HG03354 (cell line): ENCODE measurements at regions not wholly inside any gene's neighbourhood (a gene's known extent, or its start where the extent isn't known, plus 50 kb on each side); places are given as distances from the start of the nearest gene placed in this dataset.
"Not testable (repeated sequence)": the region's sequence is repeated elsewhere in the genome, so short reads cannot be mapped to it uniquely, and the experiment has no call there.

Source experiments
- ATAC-seq: cut with Tn5 transposase; IDR thresholded peaks from one replicate; pipeline ENCODE4 v1.9.1; 2021; ENCODE audit warnings: mild to moderate bottlenecking; ENCODE audit not compliant: unreplicated experiment, poor library complexity, severe bottlenecking

DNA sequence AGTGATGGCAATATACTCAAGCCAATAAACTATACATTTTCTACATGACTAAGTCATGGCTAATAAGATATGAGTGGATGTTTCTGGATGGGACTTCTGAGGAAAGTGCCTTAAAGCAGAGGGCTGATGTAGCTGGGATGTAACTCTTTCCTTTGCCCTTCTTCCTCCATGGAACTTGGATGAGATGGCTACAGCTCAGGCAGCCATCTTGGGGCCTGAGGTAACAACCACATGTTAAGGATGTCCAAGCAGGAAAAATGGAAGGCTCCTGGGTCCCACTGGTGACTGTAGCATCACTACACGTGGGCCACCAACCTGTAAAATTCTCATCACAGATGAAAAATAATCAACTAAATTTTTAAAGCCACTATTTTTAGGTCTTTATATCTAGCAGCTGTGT is 54.4 kb upstream of the GRIP1 start:
- ATAC-seq = no peak

DNA sequence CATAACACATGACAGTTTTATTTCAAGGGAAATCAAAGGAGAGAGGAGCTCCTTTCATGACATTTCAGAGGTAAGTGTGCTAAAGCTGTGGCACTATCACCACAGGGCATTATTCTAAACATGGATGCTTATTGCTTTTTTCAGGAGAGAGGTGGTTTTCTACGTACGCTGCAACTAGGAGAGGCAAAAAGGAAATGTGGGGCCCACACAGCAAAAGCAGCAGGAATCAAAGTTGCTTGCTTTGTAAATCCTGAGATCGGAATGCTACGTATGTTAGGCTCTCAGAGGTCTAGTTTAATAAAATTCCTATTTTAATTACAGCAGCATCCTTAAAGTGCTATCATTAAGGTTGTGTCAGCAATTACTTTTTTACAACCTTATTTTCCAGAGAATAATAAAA is 55.0 kb upstream of the GRIP1 start:
- no peak for ATAC-seq

DNA sequence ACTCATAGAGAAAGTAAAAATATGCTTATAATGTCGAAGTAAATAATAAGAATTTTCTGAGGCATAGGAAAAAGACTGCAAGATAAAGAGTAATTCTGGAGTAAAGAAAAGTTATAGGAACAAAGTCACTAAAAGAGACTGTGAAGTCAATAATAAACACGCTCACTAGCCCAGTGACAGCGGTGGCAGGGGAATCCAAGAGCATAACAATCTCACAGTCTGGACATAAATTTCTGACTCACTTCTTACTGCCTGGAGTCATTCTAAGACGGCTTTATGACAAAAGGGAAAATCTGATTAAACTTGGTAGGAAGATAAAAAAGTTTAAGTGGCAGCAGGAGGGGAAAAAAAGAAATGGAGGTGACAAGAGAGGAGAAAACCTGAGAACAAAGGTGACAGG is 56.4 kb upstream of the GRIP1 start:
- ATAC-seq = no peak

DNA sequence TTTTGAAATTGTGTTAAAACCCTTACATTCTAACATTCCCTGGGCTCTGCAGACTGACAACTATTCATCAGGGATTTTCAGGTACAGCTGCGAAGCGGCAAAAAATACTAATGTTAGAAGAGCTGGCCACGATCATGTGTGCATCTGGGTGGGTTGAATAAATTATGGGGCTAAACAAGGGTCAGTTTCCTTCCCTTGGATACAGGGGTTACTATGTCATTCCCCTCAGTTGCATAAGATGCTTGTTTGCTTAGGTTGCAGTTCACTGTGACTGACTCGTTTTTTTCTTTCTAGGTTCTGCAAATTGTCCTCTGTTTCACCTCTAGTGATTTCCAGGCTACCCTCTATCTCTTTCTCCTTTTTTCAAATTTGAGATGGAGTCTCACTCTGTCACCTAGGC is 58.1 kb upstream of the GRIP1 start:
- no peak for ATAC-seq

DNA sequence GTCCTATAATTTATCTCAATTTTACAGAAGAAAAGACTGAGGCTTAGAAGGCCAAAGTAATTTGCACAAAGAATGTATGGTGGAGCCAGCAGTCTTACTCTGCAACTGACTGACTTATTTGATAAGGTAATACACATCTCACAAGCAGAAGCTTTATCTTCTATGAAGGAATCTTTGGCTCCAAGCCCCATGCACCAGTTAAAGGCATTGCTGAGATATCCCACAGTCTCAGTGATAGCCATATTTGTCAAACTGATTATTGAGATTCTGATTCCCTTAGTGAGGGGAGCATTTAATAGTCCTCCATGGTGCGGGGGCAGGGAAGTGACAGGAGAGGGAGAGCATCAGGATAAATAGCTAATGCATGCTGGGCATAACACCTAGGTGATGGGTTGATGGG is 60.4 kb upstream of the GRIP1 start:
- ATAC-seq = no peak

DNA sequence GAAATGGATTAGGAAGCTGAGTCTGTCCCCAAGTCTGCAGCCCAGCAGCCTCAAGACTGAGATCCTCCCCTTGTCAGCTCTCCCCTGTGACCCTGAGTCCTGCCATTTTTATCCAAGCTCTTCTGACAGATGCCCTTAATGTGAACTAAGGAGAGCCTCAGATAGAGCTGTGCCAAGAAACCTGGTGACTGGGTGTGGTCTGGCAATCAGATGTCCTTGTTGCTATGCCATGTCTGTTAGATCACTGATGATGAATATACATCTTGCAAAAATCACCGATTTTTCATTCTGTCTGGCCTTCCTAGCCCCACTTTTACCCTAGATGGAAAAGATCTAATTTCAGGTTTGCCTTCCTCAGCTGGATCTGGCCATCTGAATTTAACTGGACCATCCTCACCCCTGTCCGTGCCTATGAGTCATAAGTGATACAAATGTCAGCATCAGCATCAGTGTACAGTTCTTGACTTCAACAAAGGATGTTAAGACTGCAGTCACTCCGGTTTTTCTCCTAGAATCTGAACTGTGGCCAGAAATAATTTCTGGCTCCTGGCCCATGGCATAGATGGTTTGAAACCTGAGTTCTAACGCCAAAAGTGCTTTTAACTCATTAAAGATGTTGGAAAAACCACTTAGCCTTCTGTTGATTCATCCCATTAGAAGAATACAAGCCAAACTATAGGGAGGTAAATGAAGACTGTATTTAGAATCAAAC is 61.2 kb upstream of the GRIP1 start:
- no peak for ATAC-seq

DNA sequence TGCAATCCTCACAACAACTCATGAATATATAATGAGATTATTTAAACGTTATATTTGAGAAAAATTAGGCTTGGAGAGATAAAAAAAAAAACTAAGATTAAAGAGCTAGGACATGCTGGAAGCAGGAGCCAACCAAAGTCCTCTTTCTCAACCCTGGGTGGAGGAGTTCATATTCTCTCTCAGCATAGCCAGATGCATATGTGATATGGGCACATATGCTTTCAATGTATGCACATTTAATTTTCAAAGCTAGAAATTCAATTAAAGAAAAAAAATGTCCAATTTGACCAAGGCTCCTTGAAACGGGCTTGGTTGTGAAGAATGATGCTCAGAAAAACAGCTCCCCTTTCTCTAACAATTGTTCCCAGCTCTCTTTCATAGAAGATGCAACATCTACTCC is 61.9 kb upstream of the GRIP1 start:
- no peak for ATAC-seq

DNA sequence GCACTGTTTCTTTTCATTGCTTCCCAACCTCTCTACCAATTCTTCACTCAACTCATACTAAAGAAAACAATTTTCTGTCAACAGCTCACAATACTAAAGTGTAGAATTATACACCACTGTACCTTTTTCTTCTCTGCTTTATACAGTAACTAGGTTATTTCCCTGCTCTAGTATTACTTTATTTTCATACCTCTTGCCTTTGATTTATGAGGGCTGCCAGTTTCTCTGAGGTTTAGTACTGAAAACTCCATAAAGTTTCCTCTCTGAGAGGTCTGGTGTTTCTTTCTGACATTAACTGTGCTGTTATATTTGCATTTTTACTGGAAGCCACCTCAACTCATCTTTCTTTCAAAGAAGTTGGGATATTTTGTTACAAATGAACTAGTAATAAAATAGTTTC is 63.0 kb upstream of the GRIP1 start:
- no peak for ATAC-seq

DNA sequence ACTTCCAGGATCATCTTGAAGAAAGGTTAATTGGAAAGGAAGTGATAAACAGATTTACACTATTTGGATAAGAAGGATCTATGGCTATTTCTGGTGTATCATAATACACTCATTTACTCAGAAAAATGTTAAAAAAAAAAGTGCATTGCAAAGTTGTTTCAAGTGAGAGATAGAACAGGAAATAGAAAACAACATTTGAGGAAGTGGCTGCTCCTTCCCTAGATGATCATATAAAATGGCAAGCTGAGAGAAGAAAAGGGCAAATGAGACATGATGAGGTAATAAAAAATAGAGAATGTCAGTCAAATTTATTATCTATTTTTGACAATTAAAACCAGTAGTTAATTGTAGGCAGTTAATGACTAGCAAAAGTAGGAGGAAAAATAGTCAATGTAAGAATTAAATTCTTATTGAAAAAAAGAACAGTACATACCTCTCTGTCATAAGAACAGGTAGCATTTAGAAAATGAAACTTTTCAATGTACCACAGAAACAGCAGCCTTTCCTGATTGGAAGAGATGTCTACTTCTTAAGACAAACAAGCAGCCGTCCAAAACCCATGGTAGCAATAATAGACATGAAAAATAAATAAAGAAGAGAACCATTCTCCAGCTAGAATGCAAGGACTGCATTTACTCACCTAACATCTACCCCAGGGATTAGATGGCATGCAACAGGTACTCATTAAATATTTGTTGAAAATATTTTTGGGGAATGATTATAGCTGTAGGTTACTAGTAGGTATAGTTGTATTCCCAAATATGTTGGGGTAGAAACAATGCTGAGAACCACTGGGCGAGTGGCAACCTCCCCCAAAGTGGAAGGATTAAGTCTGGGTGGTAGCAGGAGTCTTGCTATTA is 63.9 kb upstream of the GRIP1 start:
- ATAC-seq = no peak

DNA sequence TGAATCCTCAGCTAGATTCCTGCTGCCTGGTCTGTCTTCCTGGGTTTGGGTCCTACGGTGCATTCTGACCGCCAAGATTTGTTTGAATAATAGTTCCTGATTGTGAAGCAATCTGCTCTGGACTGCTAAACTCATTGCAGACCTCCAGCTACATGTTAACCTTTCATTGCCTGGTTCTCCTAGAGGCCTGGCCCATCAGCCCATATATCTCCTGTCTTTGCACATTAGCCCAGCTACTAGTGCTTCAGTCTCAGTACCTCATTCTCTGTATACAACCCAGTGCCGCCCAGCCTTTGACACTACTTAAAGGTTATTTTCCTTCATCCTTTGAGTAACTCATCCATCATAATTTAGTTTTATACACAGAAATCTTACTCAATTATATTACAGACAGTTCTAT is 65.6 kb upstream of the GRIP1 start:
- no peak for ATAC-seq

DNA sequence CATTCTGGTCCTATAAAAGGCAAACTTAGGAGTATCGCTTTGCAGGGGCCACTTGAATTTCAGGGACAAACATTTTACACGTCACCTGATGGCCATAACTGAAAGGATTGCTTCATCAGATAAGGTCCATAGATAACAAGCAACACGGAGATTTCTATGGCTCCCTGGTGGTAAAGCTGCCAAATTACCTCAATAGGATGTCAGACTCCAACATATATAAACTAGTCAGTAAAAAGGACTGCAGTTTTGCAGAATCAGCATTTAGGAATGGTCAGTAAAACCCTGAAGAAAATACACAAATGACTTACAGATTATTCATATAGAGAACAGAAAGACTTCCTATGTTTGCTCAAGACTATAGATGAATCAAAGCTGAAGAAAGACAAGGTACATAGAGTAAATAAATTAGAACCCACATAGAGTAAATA is 66.1 kb upstream of the GRIP1 start:
- no peak for ATAC-seq

DNA sequence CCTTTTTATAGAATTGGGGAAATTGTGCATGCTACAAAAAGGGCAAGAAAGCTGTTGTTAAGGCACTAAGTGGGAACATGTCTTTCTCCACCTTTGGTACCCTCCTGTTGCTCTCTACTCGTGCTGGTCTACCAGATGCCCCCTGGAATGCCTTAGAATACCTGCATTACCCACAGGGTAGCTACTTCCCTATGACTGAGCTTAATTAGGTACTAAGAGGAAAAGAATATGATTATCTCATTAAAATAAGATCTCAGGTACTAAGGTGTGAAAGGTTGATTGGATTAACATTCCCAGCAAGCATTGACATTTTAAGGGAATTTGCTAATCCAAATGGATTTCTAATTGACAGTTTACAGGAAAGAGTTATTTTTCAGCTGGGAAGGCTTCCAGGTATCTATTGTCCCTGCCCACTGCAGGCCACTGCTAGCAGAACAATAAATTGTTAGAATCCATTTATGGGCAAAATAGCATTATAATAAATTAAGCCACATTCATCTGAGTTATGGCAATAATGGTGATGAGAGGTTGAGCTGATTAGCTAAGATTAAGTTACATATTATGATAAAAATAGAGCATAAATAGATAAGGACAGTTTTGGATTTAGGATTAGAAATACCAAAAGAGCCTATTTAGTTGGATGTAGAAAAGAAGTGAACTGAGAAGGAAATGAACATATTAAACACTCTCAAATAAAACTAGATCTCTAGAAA is 67.8 kb upstream of the GRIP1 start:
- ATAC-seq = no peak

DNA sequence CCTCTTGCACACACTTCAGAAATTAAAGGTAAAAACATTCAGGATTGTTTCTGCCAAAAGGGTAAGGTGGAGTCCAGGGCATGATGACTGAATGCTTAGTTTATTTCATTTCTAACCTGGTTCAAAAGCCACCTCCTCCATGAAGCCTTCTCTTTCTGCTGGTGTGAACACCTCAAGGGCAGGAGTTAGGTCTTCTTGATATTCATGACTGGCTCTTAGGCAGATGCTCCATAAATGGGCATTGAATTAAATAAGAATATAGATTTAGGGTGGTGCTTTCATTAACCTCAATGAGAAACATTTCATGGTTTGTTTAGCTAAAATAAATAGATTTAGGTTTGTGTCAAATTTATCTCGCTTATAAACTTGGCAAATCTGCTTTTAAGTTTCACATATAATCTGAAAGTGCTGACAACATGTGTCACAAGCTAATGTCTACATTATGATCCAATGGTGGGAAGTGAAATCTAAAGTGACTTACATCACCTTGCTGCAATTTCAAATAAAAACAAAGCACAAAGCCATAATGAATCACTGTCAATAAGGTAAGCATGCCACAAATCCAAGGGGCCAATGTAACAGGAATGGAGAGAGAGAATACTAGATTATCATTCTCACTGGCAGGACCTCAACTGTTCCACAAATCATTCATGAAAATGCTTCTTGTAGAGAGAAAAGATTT is 72.7 kb upstream of the GRIP1 start:
- no peak for ATAC-seq

DNA sequence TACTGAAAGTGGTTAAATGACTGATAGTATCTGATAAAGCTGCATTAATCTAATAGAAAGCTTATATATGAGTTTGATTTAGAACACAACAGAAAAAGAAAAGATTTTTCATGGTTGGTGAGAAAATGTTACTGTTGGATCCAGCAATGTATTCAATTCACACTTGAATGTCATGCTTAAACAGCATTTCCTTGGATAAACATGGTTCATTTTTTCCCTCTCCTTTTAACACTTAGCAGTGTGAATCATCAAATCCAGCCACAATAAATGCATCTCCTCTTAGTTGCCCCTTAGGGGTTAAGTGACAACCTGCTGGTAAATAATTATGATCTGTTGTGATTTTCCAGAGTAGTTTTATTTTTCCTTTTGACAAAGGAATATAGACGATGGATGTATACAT is 74.9 kb upstream of the GRIP1 start:
- no peak for ATAC-seq

DNA sequence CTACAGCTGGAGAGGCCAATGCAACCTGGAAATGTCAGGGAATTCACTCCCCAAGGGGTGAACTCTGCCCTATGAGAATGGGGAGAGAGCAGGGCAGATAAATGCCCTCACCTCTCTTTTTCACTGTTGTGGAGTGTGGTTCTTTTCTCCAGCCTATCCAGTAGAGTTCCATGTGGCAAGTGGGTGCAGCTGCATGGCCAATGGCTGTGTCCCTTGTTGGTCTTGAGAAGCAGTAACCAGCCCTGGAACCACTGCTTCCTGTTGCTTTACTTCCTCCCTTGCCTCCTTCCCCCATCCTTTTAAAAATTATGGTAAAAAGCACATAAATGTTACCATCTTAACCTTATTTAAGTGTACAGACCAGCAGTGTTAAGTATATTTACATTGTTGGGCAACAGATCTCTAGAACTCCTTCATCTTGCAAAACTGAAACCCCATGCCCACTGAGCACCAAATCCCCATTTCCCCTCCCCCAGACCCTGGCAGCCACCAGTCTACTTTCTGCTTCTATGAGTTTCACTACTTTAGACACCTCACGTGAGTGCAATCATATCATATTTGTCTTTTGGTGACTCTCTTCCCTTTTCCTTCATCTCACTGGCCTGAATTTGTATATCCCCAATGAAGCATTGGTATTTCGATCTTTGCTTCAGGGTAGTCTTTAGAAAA is 77.0 kb upstream of the GRIP1 start:
- no peak for ATAC-seq

DNA sequence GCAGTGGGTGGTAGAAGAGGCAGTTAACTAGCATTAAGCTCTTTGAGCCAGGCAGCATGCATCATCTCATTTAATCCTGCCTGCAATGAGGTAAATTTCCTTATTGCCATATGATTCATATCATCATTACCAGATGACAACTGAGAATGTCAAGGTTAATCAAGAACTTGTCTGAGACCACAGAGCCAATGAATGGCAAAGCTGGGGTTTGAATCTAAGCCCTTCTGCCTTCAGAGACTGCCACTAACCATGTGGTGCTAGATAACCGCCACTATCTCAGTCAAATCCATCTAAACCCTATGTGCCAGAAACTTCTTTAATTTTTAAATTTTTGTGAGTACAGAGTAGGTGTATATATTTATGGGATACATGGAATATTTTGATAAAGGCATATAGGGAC is 77.8 kb upstream of the GRIP1 start:
- ATAC-seq = no peak

DNA sequence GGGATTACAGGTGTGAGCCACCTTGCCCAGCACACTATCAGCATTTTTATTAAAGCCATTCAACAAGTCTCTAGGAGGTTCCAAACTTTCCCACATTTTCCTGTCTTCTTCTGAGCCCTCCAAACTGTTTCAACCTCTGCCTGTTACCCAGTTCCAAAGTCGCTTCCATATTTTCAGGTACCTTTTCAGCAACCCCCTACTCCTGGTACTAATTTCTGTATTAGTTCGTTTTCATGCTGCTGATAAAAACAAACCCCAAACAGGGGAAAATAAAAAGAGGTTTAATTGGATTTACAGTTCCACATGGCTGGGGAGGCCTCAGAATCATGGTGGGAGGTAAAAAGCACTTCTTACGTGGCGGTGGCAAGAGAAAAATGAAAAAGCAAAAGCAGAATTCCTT is 81.2 kb upstream of the GRIP1 start:
- not testable (repeated sequence) for ATAC-seq

DNA sequence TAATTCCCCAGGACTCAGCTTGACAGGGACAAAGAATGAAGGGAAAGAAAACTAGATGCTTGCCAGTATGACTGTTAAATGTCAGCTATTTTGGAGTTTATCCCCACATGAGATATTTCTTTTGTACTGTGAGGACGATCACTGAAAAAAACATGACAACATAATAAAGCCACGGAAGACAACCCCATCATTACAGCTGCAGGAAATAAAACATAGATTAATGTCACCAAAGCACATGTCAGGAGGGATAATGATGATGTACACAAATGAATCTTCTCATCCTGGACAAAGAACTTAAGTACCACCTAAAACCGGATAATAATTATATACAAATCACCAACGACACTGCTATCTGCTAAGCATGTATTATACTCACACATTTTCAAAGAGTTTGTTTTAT is 84.6 kb upstream of the GRIP1 start:
- no peak for ATAC-seq

DNA sequence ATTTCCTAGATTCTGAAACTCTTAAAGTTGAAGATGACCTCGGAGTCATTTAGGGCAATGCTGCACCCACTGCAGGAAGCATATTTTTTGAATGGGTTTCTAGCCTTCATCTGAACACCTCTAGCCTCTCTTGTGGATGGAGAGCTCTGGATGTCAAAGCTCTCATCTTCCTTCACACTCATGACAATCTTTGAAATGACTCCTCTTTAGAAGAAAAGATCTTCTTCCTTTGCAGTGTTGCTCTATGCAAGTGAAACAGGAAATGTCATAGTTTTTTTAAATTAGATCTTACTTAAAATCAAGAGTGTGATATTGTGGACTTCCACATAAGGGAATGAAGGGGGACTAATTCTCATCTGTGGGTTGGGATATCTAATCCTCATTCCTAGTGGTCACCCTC is 86.3 kb upstream of the GRIP1 start:
- no peak for ATAC-seq

DNA sequence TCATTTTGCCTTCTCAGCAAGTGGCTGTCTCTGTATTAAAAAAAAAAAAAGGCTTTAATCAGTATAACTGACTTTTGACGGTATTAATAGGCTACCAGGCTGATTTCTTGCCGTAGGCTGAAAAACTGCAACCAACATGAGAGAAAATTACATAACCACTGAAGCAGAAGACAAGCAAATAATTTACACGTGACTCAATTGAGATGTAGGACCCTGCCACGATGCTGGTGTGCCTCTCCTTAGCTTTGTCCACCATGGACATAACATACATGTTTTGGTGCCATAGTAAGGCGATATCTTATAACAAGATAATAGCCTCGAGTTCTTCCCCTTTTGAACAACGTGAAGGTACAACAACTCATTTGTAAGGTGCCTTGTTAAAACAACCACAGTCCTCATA is 88.7 kb upstream of the GRIP1 start:
- no peak for ATAC-seq
